ENCODE measurements at regions not wholly inside any gene's neighbourhood (a gene's known extent, or its start where the extent isn't known, plus 50 kb on each side); places are given as distances from the start of the nearest gene placed in this dataset.

DNA sequence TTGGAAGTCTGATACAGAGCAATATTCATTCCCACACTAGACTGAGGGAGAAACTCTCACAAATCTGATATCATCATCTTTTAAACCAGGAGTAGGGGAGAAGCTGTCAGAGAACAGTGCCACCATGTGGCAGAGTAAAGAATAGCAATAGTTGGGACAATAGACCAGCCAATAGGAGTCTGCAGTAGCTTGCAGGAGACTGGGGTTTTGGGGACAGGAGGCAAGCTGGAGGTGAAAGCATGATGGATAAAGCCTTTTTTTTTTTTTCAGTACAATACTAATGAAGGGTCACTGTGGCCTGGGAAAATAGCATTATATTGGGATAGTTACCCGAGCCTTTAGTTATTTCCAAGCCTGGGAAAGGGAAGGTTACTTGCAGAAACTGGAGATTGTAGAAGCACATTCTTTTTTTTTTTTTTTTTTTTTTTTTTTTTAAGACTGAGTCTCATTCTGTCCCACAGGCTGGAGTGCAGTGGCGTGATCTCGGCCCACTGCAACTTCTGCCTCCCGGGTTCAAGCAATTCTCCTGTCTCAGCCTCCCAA lies 120.7 kb downstream of the S1PR1 start:
- no peak overlapping the region for H3K4me3 ChIP-seq (ENCODE audit: low read depth, low read length, poor library complexity, severe bottlenecking)
- no peaks in the 10 kb centered on the region for H4K20me1 ChIP-seq (ENCODE audit: insufficient read depth, low read length)
- H2AFZ ChIP-seq (ENCODE audit: low read length): no peak overlapping the region
- H3K9ac ChIP-seq (ENCODE audit: low read length): no peak overlapping the region
- TF ChIP-seq EZH2 (IDR thresholded peaks at IDR 0.05; ENCODE audit: borderline replicate concordance, low read length): no peak
- TF ChIP-seq, protein P1, sequence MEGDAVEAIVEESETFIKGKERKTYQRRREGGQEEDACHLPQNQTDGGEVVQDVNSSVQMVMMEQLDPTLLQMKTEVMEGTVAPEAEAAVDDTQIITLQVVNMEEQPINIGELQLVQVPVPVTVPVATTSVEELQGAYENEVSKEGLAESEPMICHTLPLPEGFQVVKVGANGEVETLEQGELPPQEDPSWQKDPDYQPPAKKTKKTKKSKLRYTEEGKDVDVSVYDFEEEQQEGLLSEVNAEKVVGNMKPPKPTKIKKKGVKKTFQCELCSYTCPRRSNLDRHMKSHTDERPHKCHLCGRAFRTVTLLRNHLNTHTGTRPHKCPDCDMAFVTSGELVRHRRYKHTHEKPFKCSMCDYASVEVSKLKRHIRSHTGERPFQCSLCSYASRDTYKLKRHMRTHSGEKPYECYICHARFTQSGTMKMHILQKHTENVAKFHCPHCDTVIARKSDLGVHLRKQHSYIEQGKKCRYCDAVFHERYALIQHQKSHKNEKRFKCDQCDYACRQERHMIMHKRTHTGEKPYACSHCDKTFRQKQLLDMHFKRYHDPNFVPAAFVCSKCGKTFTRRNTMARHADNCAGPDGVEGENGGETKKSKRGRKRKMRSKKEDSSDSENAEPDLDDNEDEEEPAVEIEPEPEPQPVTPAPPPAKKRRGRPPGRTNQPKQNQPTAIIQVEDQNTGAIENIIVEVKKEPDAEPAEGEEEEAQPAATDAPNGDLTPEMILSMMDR (IDR thresholded peaks at IDR 0.05; ENCODE audit: low read length): peak; percentile 86
- no peak overlapping the region for H3K4me2 ChIP-seq (ENCODE audit: low read length)
- no peaks in the 10 kb centered on the region for H3K27me3 ChIP-seq (ENCODE audit: insufficient read depth, low read length)
- H3K4me1 ChIP-seq (ENCODE audit: insufficient read depth, low read length, severe bottlenecking): no peaks in the 10 kb centered on the region
- no peaks in the 10 kb centered on the region for H3F3A ChIP-seq (ENCODE audit: insufficient read depth, low read length)
- H3K79me2 ChIP-seq (ENCODE audit: insufficient read depth, low read length): no peaks in the 10 kb centered on the region
- no peaks in the 10 kb centered on the region for H3K36me3 ChIP-seq (ENCODE audit: insufficient read depth, low read length)
- H3K9me3 ChIP-seq (ENCODE audit: low read length): no peaks in the 10 kb centered on the region
- H3K9me2 ChIP-seq (ENCODE audit: low read depth, low read length): no peaks in the 10 kb centered on the region
- no peak overlapping the region for H3K27ac ChIP-seq (ENCODE audit: low read depth, low read length, poor library complexity, severe bottlenecking)

DNA sequence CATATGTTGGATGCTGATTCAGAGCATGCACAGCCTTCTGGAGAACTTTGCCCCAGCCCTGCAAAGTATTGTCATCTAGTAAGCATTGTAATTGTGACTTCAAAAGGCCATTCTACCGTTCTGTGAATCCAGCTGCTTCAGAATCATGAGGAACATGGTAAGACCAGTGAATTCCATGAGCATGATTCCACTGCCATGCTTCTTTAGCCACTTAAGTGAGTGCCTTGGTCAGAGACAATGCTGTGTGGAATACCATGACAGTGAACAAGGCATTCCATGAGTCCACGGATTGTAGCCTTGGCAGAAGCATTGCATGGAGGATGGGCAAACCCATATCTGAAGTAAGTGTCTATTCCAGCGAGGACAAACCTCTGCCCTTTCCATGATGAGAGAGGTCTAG lies 123.7 kb downstream of the S1PR1 start:
- Histone ChIP-seq H3K27me3 (ENCODE audit: insufficient read depth, low read length) (no peaks in the 10 kb centered on the region), H3K9me2 (ENCODE audit: low read depth, low read length) (no peaks in the 10 kb centered on the region), H3K9ac (ENCODE audit: low read length) (no peak overlapping the region), H3K27ac (ENCODE audit: low read depth, low read length, poor library complexity, severe bottlenecking) (no peak overlapping the region), H3K4me3 (ENCODE audit: low read depth, low read length, poor library complexity, severe bottlenecking) (no peak overlapping the region), H2AFZ (ENCODE audit: low read length) (no peak overlapping the region), H3K79me2 (ENCODE audit: insufficient read depth, low read length) (no peaks in the 10 kb centered on the region), H3K4me2 (ENCODE audit: low read length) (no peak overlapping the region), H4K20me1 (ENCODE audit: insufficient read depth, low read length) (no peaks in the 10 kb centered on the region), H3K36me3 (ENCODE audit: insufficient read depth, low read length) (no peaks in the 10 kb centered on the region), H3F3A (ENCODE audit: insufficient read depth, low read length) (no peaks in the 10 kb centered on the region), H3K4me1 (ENCODE audit: insufficient read depth, low read length, severe bottlenecking) (no peaks in the 10 kb centered on the region), H3K9me3 (ENCODE audit: low read length) (no peaks in the 10 kb centered on the region)
- no peak for TF ChIP-seq EZH2 (IDR thresholded peaks at IDR 0.05; ENCODE audit: borderline replicate concordance, low read length)
- TF ChIP-seq, protein P1 (IDR thresholded peaks at IDR 0.05; ENCODE audit: low read length): no peak

DNA sequence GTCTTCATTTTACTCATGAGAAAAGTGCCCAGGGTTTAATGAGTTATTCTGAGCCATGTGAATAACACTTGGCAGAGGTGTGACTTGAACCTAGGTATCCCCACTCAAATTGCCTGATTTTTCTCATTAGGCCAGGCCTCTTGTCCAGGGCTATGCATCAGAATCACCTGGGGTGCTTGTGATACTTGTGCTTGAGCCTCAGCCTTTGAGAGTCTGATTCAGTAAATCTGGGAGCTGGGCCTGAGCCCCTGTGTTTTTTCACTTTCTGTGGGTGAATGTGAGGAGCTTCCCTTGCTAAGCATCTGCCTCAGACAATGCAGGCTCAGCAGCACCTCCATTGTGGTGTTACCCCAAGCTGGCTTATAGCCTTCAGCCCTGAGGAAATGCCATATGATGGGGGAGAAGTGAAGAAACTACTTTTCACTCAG lies 127.1 kb downstream of the S1PR1 start:
- Histone ChIP-seq H3K27me3 (ENCODE audit: insufficient read depth, low read length) (no peaks in the 10 kb centered on the region), H3K36me3 (ENCODE audit: insufficient read depth, low read length) (no peaks in the 10 kb centered on the region), H4K20me1 (ENCODE audit: insufficient read depth, low read length) (no peaks in the 10 kb centered on the region), H3K4me3 (ENCODE audit: low read depth, low read length, poor library complexity, severe bottlenecking) (no peak overlapping the region), H3K4me2 (ENCODE audit: low read length) (no peak overlapping the region), H3F3A (ENCODE audit: insufficient read depth, low read length) (no peaks in the 10 kb centered on the region), H3K4me1 (ENCODE audit: insufficient read depth, low read length, severe bottlenecking) (peaks cover 9% of the 10 kb centered on the region), H3K9me3 (ENCODE audit: low read length) (no peaks in the 10 kb centered on the region), H2AFZ (ENCODE audit: low read length) (no peak overlapping the region), H3K27ac (ENCODE audit: low read depth, low read length, poor library complexity, severe bottlenecking) (no peak overlapping the region), H3K9me2 (ENCODE audit: low read depth, low read length) (no peaks in the 10 kb centered on the region), H3K9ac (ENCODE audit: low read length) (no peak overlapping the region), H3K79me2 (ENCODE audit: insufficient read depth, low read length) (no peaks in the 10 kb centered on the region)
- TF ChIP-seq, protein P1 (IDR thresholded peaks at IDR 0.05; ENCODE audit: low read length): no peak
- TF ChIP-seq EZH2 (IDR thresholded peaks at IDR 0.05; ENCODE audit: borderline replicate concordance, low read length): no peak
